Stomach smooth muscle (tissue), 2 donors: ENCODE measurements at regions not wholly inside any gene's neighbourhood (a gene's known extent, or its start where the extent isn't known, plus 50 kb on each side); places are given as distances from the start of the nearest gene placed in this dataset.

Source experiments
- H3K27ac ChIP-seq: one replicate; pipeline ENCODE4 v1.7.0; 2013; ENCODE audit warnings: mild to moderate bottlenecking, low read length, inconsistent platforms
- H3K27me3 ChIP-seq, 2 donors: one replicate each; pipeline ENCODE4 v1.7.0; 2013; ENCODE audit warnings: low read length in 2 of 2; ENCODE audit not compliant: insufficient read depth in 2 of 2, control insufficient read depth in 1 of 2
- H3K36me3 ChIP-seq, 2 donors: one replicate each; pipeline ENCODE4 v1.7.0; 2013; ENCODE audit warnings: low read length in 2 of 2; ENCODE audit not compliant: control insufficient read depth in 2 of 2, insufficient read depth in 2 of 2
- H3K4me1 ChIP-seq: one replicate; pipeline ENCODE4 v1.7.0; 2013; ENCODE audit warnings: low read length; ENCODE audit not compliant: control insufficient read depth, insufficient read depth
- H3K4me3 ChIP-seq, 2 donors: one replicate each; pipeline ENCODE4 v1.7.0; 2013; ENCODE audit warnings: low read length in 2 of 2
- H3K9ac ChIP-seq, 2 donors: one replicate each; pipeline ENCODE4 v1.7.0; 2013; ENCODE audit warnings: low read length in 2 of 2, mild to moderate bottlenecking in 1 of 2
- H3K9me3 ChIP-seq, 2 donors: one replicate each; pipeline ENCODE4 v1.7.0; 2013; ENCODE audit warnings: low read length in 2 of 2; ENCODE audit not compliant: control insufficient read depth in 2 of 2
- donor health status: healthy.
- donor health status: Pancreatic carcinoma.

GRCh38 chr7:148472406-148472805 lies 118.2 kb upstream of the C7orf33 start:
- peaks cover 0 to 5% of the 10 kb centered on the region in 2 donors for H3K27me3 ChIP-seq
- H3K27ac ChIP-seq = no peak overlapping the region
- H3K9me3 ChIP-seq = no peaks in the 10 kb centered on the region
- H3K36me3 ChIP-seq = no peaks in the 10 kb centered on the region
- no peak overlapping the region for H3K9ac ChIP-seq
- H3K4me1 ChIP-seq = no peaks in the 10 kb centered on the region
- H3K4me3 ChIP-seq = no peak overlapping the region

GRCh38 chr7:148473703-148474480 lies 116.7 kb upstream of the C7orf33 start:
- Histone ChIP-seq H3K27ac (no peak overlapping the region), H3K36me3 (no peaks in the 10 kb centered on the region), H3K9me3 (no peaks in the 10 kb centered on the region), H3K4me3 (no peak overlapping the region), H3K4me1 (no peaks in the 10 kb centered on the region), H3K27me3 (peaks cover 0 to 5% of the 10 kb centered on the region in 2 donors), H3K9ac (no peak overlapping the region)

- Histone ChIP-seq H3K27ac (no peak overlapping the region), H3K27me3 (peaks cover 0 to 5% of the 10 kb centered on the region in 2 donors), H3K36me3 (no peaks in the 10 kb centered on the region), H3K4me1 (no peaks in the 10 kb centered on the region), H3K9me3 (no peaks in the 10 kb centered on the region), H3K9ac (no peak overlapping the region), H3K4me3 (no peak overlapping the region)
Observed at GRCh38 chr7:148474481-148475025, 116.0 kb upstream of the C7orf33 start.

- Histone ChIP-seq H3K27me3 (peaks cover 2 to 3% of the 10 kb centered on the region in 2 donors), H3K9me3 (no peaks in the 10 kb centered on the region), H3K9ac (no peak overlapping the region), H3K4me3 (no peak overlapping the region), H3K4me1 (no peaks in the 10 kb centered on the region), H3K27ac (no peak overlapping the region), H3K36me3 (no peaks in the 10 kb centered on the region)
Observed at GRCh38 chr7:148478551-148478950, 112.0 kb upstream of the C7orf33 start.

- peak overlapping the region in 1 of 2 donors; percentile 15 for H3K4me3 ChIP-seq
- H3K36me3 ChIP-seq = no peaks in the 10 kb centered on the region
- H3K27ac ChIP-seq = no peak overlapping the region
- peaks cover 0 to 2% of the 10 kb centered on the region in 2 donors for H3K27me3 ChIP-seq
- H3K9me3 ChIP-seq = no peaks in the 10 kb centered on the region
- H3K9ac ChIP-seq = no peak overlapping the region
- H3K4me1 ChIP-seq = no peaks in the 10 kb centered on the region
Observed at GRCh38 chr7:148480479-148481146, 110.0 kb upstream of the C7orf33 start.

GRCh38 chr7:148481147-148481526 lies 109.4 kb upstream of the C7orf33 start:
- Histone ChIP-seq H3K27ac (no peak overlapping the region), H3K9ac (no peak overlapping the region), H3K27me3 (peaks cover 0 to 2% of the 10 kb centered on the region in 2 donors), H3K9me3 (no peaks in the 10 kb centered on the region), H3K4me3 (peak overlapping the region in 1 of 2 donors; percentile 15), H3K36me3 (no peaks in the 10 kb centered on the region), H3K4me1 (no peaks in the 10 kb centered on the region)

GRCh38 chr7:148481971-148482626 lies 108.5 kb upstream of the C7orf33 start:
- Histone ChIP-seq H3K27me3 (peaks cover 0 to 2% of the 10 kb centered on the region in 2 donors), H3K9me3 (no peaks in the 10 kb centered on the region), H3K9ac (no peak overlapping the region), H3K27ac (no peak overlapping the region), H3K4me3 (no peak overlapping the region), H3K4me1 (no peaks in the 10 kb centered on the region), H3K36me3 (no peaks in the 10 kb centered on the region)

GRCh38 chr7:148483515-148484308 lies 106.9 kb upstream of the C7orf33 start:
- no peak overlapping the region for H3K9ac ChIP-seq
- H3K27me3 ChIP-seq = peaks cover 0 to 2% of the 10 kb centered on the region in 2 donors
- H3K9me3 ChIP-seq = no peaks in the 10 kb centered on the region
- H3K27ac ChIP-seq = no peak overlapping the region
- H3K36me3 ChIP-seq = no peaks in the 10 kb centered on the region
- no peak overlapping the region for H3K4me3 ChIP-seq
- no peaks in the 10 kb centered on the region for H3K4me1 ChIP-seq

GRCh38 chr7:148484486-148484885 lies 106.1 kb upstream of the C7orf33 start:
- no peaks in the 10 kb centered on the region for H3K36me3 ChIP-seq
- peaks cover 0 to 2% of the 10 kb centered on the region in 2 donors for H3K27me3 ChIP-seq
- H3K9ac ChIP-seq = no peak overlapping the region
- no peaks in the 10 kb centered on the region for H3K9me3 ChIP-seq
- no peaks in the 10 kb centered on the region for H3K4me1 ChIP-seq
- no peak overlapping the region for H3K27ac ChIP-seq
- H3K4me3 ChIP-seq = no peak overlapping the region

- H3K27ac ChIP-seq = no peak overlapping the region
- no peaks in the 10 kb centered on the region for H3K9me3 ChIP-seq
- H3K9ac ChIP-seq = no peak overlapping the region
- H3K4me1 ChIP-seq = no peaks in the 10 kb centered on the region
- no peak overlapping the region for H3K4me3 ChIP-seq
- H3K27me3 ChIP-seq = peaks cover 0 to 2% of the 10 kb centered on the region in 2 donors
- H3K36me3 ChIP-seq = no peaks in the 10 kb centered on the region
Observed at GRCh38 chr7:148485618-148486017, 104.9 kb upstream of the C7orf33 start.
